HFFc6 (cell line): ENCODE measurements at regions not wholly inside any gene's neighbourhood (a gene's known extent, or its start where the extent isn't known, plus 50 kb on each side); places are given as distances from the start of the nearest gene placed in this dataset.

Experiments
- DNase-seq: peaks from one replicate; pipeline ENCODE4 v3.0.0-alpha.2; 2018
- H3K27ac Mint-ChIP-seq: 2 replicates; pipeline ENCODE4 v1.8.0; 2020; ENCODE audit warnings: mild to moderate bottlenecking, mixed read lengths
- H3K27me3 Mint-ChIP-seq: 2 replicates; pipeline ENCODE4 v1.8.0; 2021; ENCODE audit warnings: mild to moderate bottlenecking, moderate library complexity, mixed read lengths; ENCODE audit not compliant: insufficient read depth
- H3K36me3 Mint-ChIP-seq: 2 replicates; pipeline ENCODE4 v1.8.0; 2021; ENCODE audit warnings: low read depth, mixed read lengths
- H3K4me1 Mint-ChIP-seq: 2 replicates; pipeline ENCODE4 v1.8.0; 2020; ENCODE audit warnings: low read depth, mixed read lengths
- H3K4me3 Mint-ChIP-seq: 2 replicates; pipeline ENCODE4 v1.8.0; 2020; ENCODE audit warnings: mild to moderate bottlenecking, moderate library complexity, mixed read lengths
- H3K9me3 Mint-ChIP-seq: 2 replicates; pipeline ENCODE4 v1.8.0; 2020; ENCODE audit warnings: mild to moderate bottlenecking, mixed read lengths
- CTCF ChIP-seq: fragments of 200-600 bp; sonication (generic); IDR thresholded peaks from 2 replicates; pipeline ENCODE4 v1.5.0; 2021; ENCODE audit warnings: antibody characterized with exemption, mild to moderate bottlenecking

- no peaks in the 10 kb centered on the region for H3K36me3 Mint-ChIP-seq
- peaks cover 18% of the 10 kb centered on the region for H3K4me1 Mint-ChIP-seq
- no peak for TF ChIP-seq CTCF
- DNase-seq, result no peak
- peaks cover 3% of the 10 kb centered on the region for H3K27me3 Mint-ChIP-seq
- H3K27ac Mint-ChIP-seq, result no peak overlapping the region
- no peaks in the 10 kb centered on the region for H3K9me3 Mint-ChIP-seq
- no peak overlapping the region for H3K4me3 Mint-ChIP-seq
Measured at GRCh38 chr2:220219371-220219770, 591.9 kb downstream of the SLC4A3 start.

DNA sequence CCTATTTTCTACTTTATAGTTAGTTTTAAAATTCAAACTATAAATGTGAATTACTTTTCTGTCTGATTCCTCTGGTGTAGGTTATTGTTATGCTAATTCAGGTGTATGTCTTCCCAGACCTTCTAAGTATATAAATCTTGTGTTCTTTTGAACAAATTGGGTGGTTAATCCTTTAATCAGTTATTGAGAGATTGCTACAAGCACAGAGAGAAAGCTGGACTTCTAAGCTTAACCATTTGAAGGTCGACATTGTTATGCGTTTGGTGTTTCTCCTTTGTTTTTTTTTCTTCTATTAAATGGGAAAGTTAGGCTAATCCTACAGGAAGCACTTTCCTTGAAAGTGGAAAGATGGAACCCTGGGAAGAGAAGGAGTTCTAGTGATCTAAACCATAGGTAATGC is 592.6 kb downstream of the SLC4A3 start:
- peaks cover 24% of the 10 kb centered on the region for H3K4me1 Mint-ChIP-seq

DNA sequence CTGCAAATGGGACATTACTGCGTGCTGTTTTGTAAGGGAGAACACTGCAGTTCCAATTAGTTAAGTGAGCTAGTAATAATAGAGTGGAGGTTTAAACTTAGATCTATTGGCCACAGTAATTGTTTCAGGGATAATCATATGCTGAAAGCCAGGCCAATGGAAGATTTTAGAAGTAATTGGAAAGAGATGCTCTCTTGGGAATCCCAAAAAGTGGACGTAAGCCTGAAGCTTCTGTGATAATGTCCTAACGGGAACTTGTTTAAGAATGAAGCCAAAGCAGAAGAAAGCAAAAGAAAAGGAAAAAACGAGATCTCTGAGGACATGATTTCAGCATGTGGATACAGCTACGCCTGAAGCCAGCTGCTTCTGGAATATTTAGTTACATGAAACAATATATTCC is 594.6 kb downstream of the SLC4A3 start:
- no peak for DNase-seq
- Mint-ChIP-seq H3K4me3 (no peak overlapping the region), H3K27ac (no peak overlapping the region), H3K4me1 (peaks cover 44% of the 10 kb centered on the region), H3K36me3 (no peaks in the 10 kb centered on the region), H3K9me3 (no peaks in the 10 kb centered on the region), H3K27me3 (peaks cover 3% of the 10 kb centered on the region)
- no peak for TF ChIP-seq CTCF

More for the DNA sequence above, 592.6 kb downstream of the SLC4A3 start:
- no peak for DNase-seq
- TF ChIP-seq CTCF, result no peak
- no peaks in the 10 kb centered on the region for H3K9me3 Mint-ChIP-seq
- H3K27ac Mint-ChIP-seq, result no peak overlapping the region
- no peak overlapping the region for H3K4me3 Mint-ChIP-seq
- H3K36me3 Mint-ChIP-seq, result no peaks in the 10 kb centered on the region
- H3K27me3 Mint-ChIP-seq, result peaks cover 3% of the 10 kb centered on the region

DNA sequence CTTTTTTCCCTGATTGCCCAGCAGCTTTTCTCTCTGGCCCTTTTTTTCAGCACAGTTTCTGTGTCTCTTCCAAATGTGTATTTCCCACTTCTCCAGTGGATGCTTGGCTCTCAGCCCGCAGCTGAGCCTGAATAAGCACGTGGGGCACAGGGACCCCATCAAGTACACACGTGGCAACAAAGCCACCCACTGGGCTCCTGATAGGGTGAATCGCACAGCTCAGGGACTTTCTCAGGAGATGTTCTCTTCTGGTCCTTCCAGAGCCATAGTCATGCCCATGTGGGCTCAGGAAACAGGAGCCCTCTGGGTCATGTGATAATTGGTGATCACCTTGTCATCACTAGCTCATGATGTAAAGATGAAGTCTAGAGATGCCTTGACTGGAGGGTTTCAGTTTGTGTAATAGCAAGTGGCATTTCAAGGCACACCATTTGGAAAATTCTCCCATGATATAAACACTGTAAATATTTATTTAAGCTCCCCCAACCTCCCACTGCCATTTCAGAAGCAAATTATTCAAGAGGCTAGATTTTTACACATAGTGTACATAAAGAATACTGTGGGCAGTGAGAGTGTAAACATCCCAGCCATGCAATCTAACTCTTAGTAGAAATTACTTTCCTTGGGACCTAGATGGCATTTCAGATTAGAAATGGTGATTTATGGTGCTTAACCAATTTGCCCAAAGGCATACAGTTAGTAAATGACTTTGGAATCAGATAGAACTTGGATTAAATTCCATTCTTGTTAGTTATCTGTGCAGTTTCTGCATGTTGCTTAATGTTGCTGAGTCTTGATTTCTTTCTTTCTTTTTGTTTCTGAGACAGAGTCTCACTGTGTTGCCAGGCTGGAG is 597.5 kb downstream of the SLC4A3 start:
- no peak for TF ChIP-seq CTCF
- Mint-ChIP-seq H3K27me3 (0 out of 2 replicates have a peak, but pooled peaks cover 2% of the 10 kb centered on the region), H3K36me3 (no peaks in the 10 kb centered on the region), H3K4me1 (peaks cover 73% of the 10 kb centered on the region), H3K27ac (peak overlapping the region; percentile 96), H3K4me3 (peak overlapping the region; percentile 62), H3K9me3 (no peaks in the 10 kb centered on the region)
- DNase-seq, result peak; percentile 98

DNA sequence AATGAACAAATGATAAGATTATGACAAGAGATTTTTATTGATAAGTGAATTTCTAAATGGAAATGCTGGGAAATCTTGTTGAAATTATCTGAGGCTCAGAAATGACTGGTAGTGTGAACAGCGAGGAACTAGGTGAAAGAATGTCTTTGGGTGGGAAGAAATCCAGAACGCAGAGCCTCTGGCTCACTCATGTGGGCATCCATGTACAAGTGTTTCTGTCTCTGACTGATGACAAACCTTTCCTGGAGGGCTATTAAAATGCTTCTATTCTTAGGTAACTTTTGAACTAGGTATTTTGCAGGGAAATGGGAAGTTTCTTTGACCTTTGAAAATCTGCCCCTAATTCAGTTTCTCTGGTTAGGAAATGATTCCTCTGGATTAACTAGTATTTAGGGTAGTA is 598.6 kb downstream of the SLC4A3 start:
- H3K9me3 Mint-ChIP-seq, result no peaks in the 10 kb centered on the region
- TF ChIP-seq CTCF, result no peak
- no peak for DNase-seq
- H3K27ac Mint-ChIP-seq, result peak overlapping the region; percentile 96
- no peaks in the 10 kb centered on the region for H3K36me3 Mint-ChIP-seq
- H3K4me3 Mint-ChIP-seq, result peak overlapping the region; percentile 10; the same call in 1 of the 2 replicates
- H3K4me1 Mint-ChIP-seq, result peaks cover 85% of the 10 kb centered on the region
- H3K27me3 Mint-ChIP-seq, result 0 out of 2 replicates have a peak, but pooled peaks cover 2% of the 10 kb centered on the region
